Esophagus muscularis mucosa (tissue), 4 donors: ENCODE measurements at regions not wholly inside any gene's neighbourhood (a gene's known extent, or its start where the extent isn't known, plus 50 kb on each side); places are given as distances from the start of the nearest gene placed in this dataset.

Source experiments
- DNase-seq: peaks from one replicate; pipeline ENCODE4 v3.0.0-alpha.2; 2017; ENCODE audit errors: extremely low spot score
- H3K27ac ChIP-seq, 4 donors: fragments of 200-600 bp; sonication (generic); replicated peaks in 1 of 4; 1 replicate in 3 of 4; 2 replicates in 1 of 4; pipeline ENCODE4 v1.5.1; 2016 to 2019; ENCODE audit warnings: mild to moderate bottlenecking in 1 of 4
- H3K27me3 ChIP-seq, 4 donors: fragments of 200-600 bp; sonication (generic); one replicate each; pipeline versions ENCODE4 v1.5.1 to v1.6.0; 2016 to 2019
- H3K36me3 ChIP-seq, 4 donors: fragments of 200-600 bp; sonication (generic); one replicate each; pipeline ENCODE4 v1.5.1; 2016 to 2019
- H3K4me1 ChIP-seq, 4 donors: fragments of 200-600 bp; sonication (generic); one replicate each; pipeline ENCODE4 v1.5.1; 2016 to 2019
- H3K4me3 ChIP-seq, 4 donors: fragments of 200-600 bp; sonication (generic); 1 replicate in 2 of 4; 2 replicates in 2 of 4; pipeline ENCODE4 v1.5.1; 2016 to 2019; ENCODE audit warnings: mild to moderate bottlenecking in 4 of 4, moderate library complexity in 1 of 4
- H3K9me3 ChIP-seq, 4 donors: fragments of 200-600 bp; sonication (generic); 1 replicate in 3 of 4; 2 replicates in 1 of 4; pipeline ENCODE4 v1.5.1; 2016 to 2019
- CTCF ChIP-seq, 3 experiments: fragments of 200-600 bp in 2 of 3; fragments of 450-650 bp in 1 of 3; sonication (generic) in 2 of 3; IDR thresholded peaks; one replicate each; pipeline ENCODE4 v1.5.1; 2017 to 2019; ENCODE audit warnings: antibody characterized with exemption in 3 of 3, mild to moderate bottlenecking in 2 of 3, moderate library complexity in 1 of 3
- EP300 ChIP-seq: sonication (generic); formaldehyde crosslinking; IDR thresholded peaks from one replicate; pipeline ENCODE4 v1.6.1; 2017; ENCODE audit warnings: antibody characterized with exemption
- POLR2A ChIP-seq: fragments of 450-650 bp; IDR thresholded peaks from one replicate; pipeline ENCODE4 v1.6.1; 2017; ENCODE audit warnings: antibody characterized with exemption, moderate library complexity, mild to moderate bottlenecking, low read depth
- POLR2AphosphoS5 ChIP-seq, 2 donors: sonication (generic); formaldehyde crosslinking; IDR thresholded peaks; one replicate each; pipeline ENCODE4 v1.6.1; 2017; ENCODE audit warnings: antibody characterized with exemption in 2 of 2
- WGBS: methylation state at CpG from one replicate; pipeline ENCODE4 v1.1.5; 2018; 5-methylcytosine and 5-hydroxymethylcytosine counted together
- intact Hi-C: fragments of 100-400 bp; cut with DNase I; formaldehyde crosslinking; loops from one replicate; pipeline ENCODE4 v1.15.1; 2023

- 86% methylated on average over 7 of the region's 7 CpGs for WGBS
- H3K27ac ChIP-seq, result no peak overlapping the region
- DNase-seq, result no peak
- no peaks in the 10 kb centered on the region for H3K9me3 ChIP-seq
- intact Hi-C loops, result no loop called here
- H3K36me3 ChIP-seq, result no peaks in the 10 kb centered on the region
- TF ChIP-seq POLR2AphosphoS5 (IDR thresholded peaks at IDR 0.05) (no peak), EP300 (no peak), CTCF (IDR thresholded peaks at IDR 0.05) (no peak), POLR2A (no peak)
- H3K27me3 ChIP-seq, result no peaks in the 10 kb centered on the region
- no peak overlapping the region for H3K4me3 ChIP-seq
- no peaks in the 10 kb centered on the region for H3K4me1 ChIP-seq
Measured at GRCh38 chrX:8374041-8374825, 90.4 kb upstream of the VCX3B start.

DNA sequence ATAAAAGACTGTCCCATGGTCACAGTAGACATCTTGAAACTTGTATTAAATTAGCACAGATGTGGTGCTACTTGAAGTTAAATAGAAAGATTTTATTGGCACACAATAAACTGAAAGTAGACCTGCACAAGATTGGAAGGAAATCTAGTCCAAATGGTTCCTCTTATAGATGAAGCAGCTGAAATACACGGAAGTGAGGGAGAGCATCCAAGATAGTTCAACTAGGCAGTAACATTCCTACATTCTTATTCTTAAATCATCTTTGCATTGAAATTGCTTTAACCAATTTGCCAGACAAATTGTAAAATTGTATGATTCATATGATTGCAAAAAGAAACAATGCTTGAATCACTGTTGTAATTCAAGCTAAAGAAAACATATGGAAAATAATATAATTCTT lies 87.6 kb upstream of the VCX3B start:
- TF ChIP-seq POLR2AphosphoS5 (IDR thresholded peaks at IDR 0.05) (no peak), EP300 (no peak), CTCF (IDR thresholded peaks at IDR 0.05) (no peak), POLR2A (no peak)
- whole genome bisulfite sequencing, result 69% methylated on average over 1 of the region's 1 CpG

GRCh38 chrX:8390771-8391170 lies 73.9 kb upstream of the VCX3B start:
- no peaks in the 10 kb centered on the region for H3K4me1 ChIP-seq
- TF ChIP-seq POLR2A (no peak), POLR2AphosphoS5 (IDR thresholded peaks at IDR 0.05) (no peak), CTCF (IDR thresholded peaks at IDR 0.05) (no peak), EP300 (no peak)
- H3K4me3 ChIP-seq, result no peak overlapping the region
- no peaks in the 10 kb centered on the region for H3K27me3 ChIP-seq
- no peak overlapping the region for H3K27ac ChIP-seq
- H3K9me3 ChIP-seq, result no peaks in the 10 kb centered on the region
- 70% methylated on average over 2 of the region's 2 CpGs for WGBS
- no peak for DNase-seq
- intact Hi-C loops, result no loop called here
- H3K36me3 ChIP-seq, result no peaks in the 10 kb centered on the region

More for the DNA sequence above, 87.6 kb upstream of the VCX3B start:
- Histone ChIP-seq H3K9me3 (no peaks in the 10 kb centered on the region), H3K4me1 (no peaks in the 10 kb centered on the region), H3K4me3 (no peak overlapping the region), H3K27ac (no peak overlapping the region), H3K27me3 (no peaks in the 10 kb centered on the region), H3K36me3 (no peaks in the 10 kb centered on the region)
- intact Hi-C loops, result no loop called here
- no peak for DNase-seq

- Histone ChIP-seq H3K27ac (no peak overlapping the region), H3K4me1 (peaks cover 0 to 17% (median 9%) of the 10 kb centered on the region in 4 donors), H3K36me3 (no peaks in the 10 kb centered on the region), H3K27me3 (peaks cover 0 to 4% (median 0%) of the 10 kb centered on the region in 4 donors), H3K9me3 (peaks cover 0 to 7% (median 0%) of the 10 kb centered on the region in 4 donors), H3K4me3 (no peak overlapping the region)
- 52% methylated on average over 5 of the region's 5 CpGs for WGBS
- no peak for DNase-seq
- intact Hi-C loops, result no loop called here
- TF ChIP-seq EP300, result no peak
Measured at GRCh38 chrX:8403988-8404387, 60.6 kb upstream of the VCX3B start.

DNA sequence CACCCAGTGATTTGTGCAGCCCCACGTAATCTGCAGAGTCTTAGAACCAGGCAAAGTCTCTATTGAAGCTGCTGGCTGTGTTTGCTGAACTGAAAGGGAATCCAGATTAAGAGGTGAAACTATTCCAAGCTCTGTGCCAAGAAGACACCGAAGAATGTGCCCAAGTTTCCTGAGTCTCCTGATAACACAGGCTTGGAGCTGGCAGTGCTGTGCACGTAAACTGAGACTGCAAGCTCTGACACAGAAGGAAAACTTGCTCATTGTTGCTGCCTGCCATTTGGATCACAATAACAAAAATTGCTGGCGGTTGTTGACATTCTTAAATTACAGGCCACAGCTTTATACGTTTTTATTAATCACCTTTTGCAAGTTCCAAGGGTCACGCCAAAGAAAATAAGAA lies 60.2 kb upstream of the VCX3B start:
- Histone ChIP-seq H3K4me1 (peaks cover 0 to 17% (median 9%) of the 10 kb centered on the region in 4 donors), H3K4me3 (no peak overlapping the region), H3K27me3 (peaks cover 0 to 4% (median 0%) of the 10 kb centered on the region in 4 donors), H3K9me3 (peaks cover 0 to 7% (median 0%) of the 10 kb centered on the region in 4 donors), H3K36me3 (no peaks in the 10 kb centered on the region), H3K27ac (no peak overlapping the region)
- intact Hi-C loops, result no loop called here
- WGBS, result 50% methylated on average over 6 of the region's 6 CpGs
- no peak for DNase-seq
- TF ChIP-seq POLR2AphosphoS5 (IDR thresholded peaks at IDR 0.05), result no peak
- no peak for TF ChIP-seq POLR2A
- TF ChIP-seq EP300, result no peak
- no peak for TF ChIP-seq CTCF (IDR thresholded peaks at IDR 0.05)
